ENCODE measurements at regions not wholly inside any gene's neighbourhood (a gene's known extent, or its start where the extent isn't known, plus 50 kb on each side); places are given as distances from the start of the nearest gene placed in this dataset.
"Not testable (repeated sequence)": the region's sequence is repeated elsewhere in the genome, so short reads cannot be mapped to it uniquely, and the experiment has no call there.

- no peak for DNase-seq (ENCODE audit: low read depth in 2 of 3, low spot score in 2 of 3)
Measured at GRCh38 chrY:21600170-21600569, 65.5 kb downstream of the RBMY1A1 start.

GRCh38 chrY:21601524-21601923, 66.8 kb downstream of the RBMY1A1 start:
- DNase-seq (ENCODE audit: low read depth in 2 of 3, low spot score in 2 of 3), result no peak

- peak in 1 of 3 donors; percentile 31 for DNase-seq (ENCODE audit: low read depth in 2 of 3, low spot score in 2 of 3)
Measured at GRCh38 chrY:21602590-21602989, 67.9 kb downstream of the RBMY1A1 start.

GRCh38 chrY:21636137-21636536, 101.5 kb downstream of the RBMY1A1 start:
- peak in 2 of 3 donors; percentile 1 to 12 for DNase-seq (ENCODE audit: low read depth in 2 of 3, low spot score in 2 of 3)

- DNase-seq (ENCODE audit: low read depth in 2 of 3, low spot score in 2 of 3), result no peak
Measured at GRCh38 chrY:21650496-21650895, 115.8 kb downstream of the RBMY1A1 start.

GRCh38 chrY:21659057-21659456, 124.4 kb downstream of the RBMY1A1 start:
- DNase-seq (ENCODE audit: low read depth in 2 of 3, low spot score in 2 of 3), result not testable (repeated sequence)

GRCh38 chrY:21679590-21679989, 144.9 kb downstream of the RBMY1A1 start:
- not testable (repeated sequence) for DNase-seq (ENCODE audit: low read depth in 2 of 3, low spot score in 2 of 3)

GRCh38 chrY:21686369-21686768, 151.7 kb downstream of the RBMY1A1 start:
- not testable (repeated sequence) for DNase-seq (ENCODE audit: low read depth in 2 of 3, low spot score in 2 of 3)

GRCh38 chrY:21701951-21702350, 167.3 kb downstream of the RBMY1A1 start:
- DNase-seq (ENCODE audit: low read depth in 2 of 3, low spot score in 2 of 3), result not testable (repeated sequence)

- not testable (repeated sequence) for DNase-seq (ENCODE audit: low read depth in 2 of 3, low spot score in 2 of 3)
Measured at GRCh38 chrY:21702927-21703326, 168.2 kb downstream of the RBMY1A1 start.

- no peak for DNase-seq (ENCODE audit: low read depth in 2 of 3, low spot score in 2 of 3)
Measured at GRCh38 chrY:21705309-21705708, 170.6 kb downstream of the RBMY1A1 start.

- DNase-seq (ENCODE audit: low read depth in 2 of 3, low spot score in 2 of 3), result peak in 1 of 3 donors; percentile 1
Measured at GRCh38 chrY:21706611-21707010, 171.9 kb downstream of the RBMY1A1 start.

GRCh38 chrY:21735489-21736060, 158.8 kb downstream of the RBMY1D start:
- DNase-seq (ENCODE audit: low read depth in 2 of 3, low spot score in 2 of 3), result not testable (repeated sequence)

- not testable (repeated sequence) for DNase-seq (ENCODE audit: low read depth in 2 of 3, low spot score in 2 of 3)
Measured at GRCh38 chrY:21744998-21745397, 149.3 kb downstream of the RBMY1D start.

- not testable (repeated sequence) for DNase-seq (ENCODE audit: low read depth in 2 of 3, low spot score in 2 of 3)
Measured at GRCh38 chrY:21760243-21760642, 134.1 kb downstream of the RBMY1D start.

GRCh38 chrY:21767824-21768223, 126.5 kb downstream of the RBMY1D start:
- not testable (repeated sequence) for DNase-seq (ENCODE audit: low read depth in 2 of 3, low spot score in 2 of 3)

- not testable (repeated sequence) for DNase-seq (ENCODE audit: low read depth in 2 of 3, low spot score in 2 of 3)
Measured at GRCh38 chrY:21782174-21782860, 112.0 kb downstream of the RBMY1D start.

- no peak for DNase-seq (ENCODE audit: low read depth in 2 of 3, low spot score in 2 of 3)
Measured at GRCh38 chrY:21813484-21814233, 80.7 kb downstream of the RBMY1D start.

- DNase-seq (ENCODE audit: low read depth in 2 of 3, low spot score in 2 of 3), result peak in 1 of 3 donors; percentile 15
Measured at GRCh38 chrY:21814491-21814890, 79.8 kb downstream of the RBMY1D start.

GRCh38 chrY:21821881-21822280, 72.4 kb downstream of the RBMY1D start:
- no peak for DNase-seq (ENCODE audit: low read depth in 2 of 3, low spot score in 2 of 3)

- no peak for DNase-seq (ENCODE audit: low read depth in 2 of 3, low spot score in 2 of 3)
Measured at GRCh38 chrY:21827593-21827992, 66.7 kb downstream of the RBMY1D start.
